ENCODE measurements at regions not wholly inside any gene's neighbourhood (a gene's known extent, or its start where the extent isn't known, plus 50 kb on each side); places are given as distances from the start of the nearest gene placed in this dataset.

DNA sequence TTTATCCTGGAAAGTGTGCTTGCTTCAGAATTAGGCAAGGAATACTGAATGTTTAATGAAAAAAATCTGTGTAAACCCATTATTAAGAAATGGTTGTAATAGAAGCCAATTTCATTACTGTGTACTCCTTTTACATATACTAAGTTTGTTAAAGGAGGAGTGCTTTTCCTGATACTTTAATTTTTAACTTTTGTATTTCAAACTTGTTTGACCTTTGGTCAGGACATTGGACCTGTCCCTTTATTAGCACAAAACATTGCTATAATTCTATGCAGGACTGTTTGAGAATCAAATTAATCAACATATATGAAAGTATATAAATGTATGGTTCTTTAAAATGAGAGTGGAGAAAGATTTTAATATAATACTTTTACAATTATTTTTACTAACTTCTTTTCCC, 659.6 kb downstream of the TMTC2 start:
- TF ChIP-seq POLR2AphosphoS5 (IDR thresholded peaks at IDR 0.05; ENCODE audit: low read depth, low read length): no peak
- no peak for TF ChIP-seq SIN3A (IDR thresholded peaks at IDR 0.05; ENCODE audit: borderline replicate concordance, insufficient read depth, low read length)
- TF ChIP-seq, protein P1, sequence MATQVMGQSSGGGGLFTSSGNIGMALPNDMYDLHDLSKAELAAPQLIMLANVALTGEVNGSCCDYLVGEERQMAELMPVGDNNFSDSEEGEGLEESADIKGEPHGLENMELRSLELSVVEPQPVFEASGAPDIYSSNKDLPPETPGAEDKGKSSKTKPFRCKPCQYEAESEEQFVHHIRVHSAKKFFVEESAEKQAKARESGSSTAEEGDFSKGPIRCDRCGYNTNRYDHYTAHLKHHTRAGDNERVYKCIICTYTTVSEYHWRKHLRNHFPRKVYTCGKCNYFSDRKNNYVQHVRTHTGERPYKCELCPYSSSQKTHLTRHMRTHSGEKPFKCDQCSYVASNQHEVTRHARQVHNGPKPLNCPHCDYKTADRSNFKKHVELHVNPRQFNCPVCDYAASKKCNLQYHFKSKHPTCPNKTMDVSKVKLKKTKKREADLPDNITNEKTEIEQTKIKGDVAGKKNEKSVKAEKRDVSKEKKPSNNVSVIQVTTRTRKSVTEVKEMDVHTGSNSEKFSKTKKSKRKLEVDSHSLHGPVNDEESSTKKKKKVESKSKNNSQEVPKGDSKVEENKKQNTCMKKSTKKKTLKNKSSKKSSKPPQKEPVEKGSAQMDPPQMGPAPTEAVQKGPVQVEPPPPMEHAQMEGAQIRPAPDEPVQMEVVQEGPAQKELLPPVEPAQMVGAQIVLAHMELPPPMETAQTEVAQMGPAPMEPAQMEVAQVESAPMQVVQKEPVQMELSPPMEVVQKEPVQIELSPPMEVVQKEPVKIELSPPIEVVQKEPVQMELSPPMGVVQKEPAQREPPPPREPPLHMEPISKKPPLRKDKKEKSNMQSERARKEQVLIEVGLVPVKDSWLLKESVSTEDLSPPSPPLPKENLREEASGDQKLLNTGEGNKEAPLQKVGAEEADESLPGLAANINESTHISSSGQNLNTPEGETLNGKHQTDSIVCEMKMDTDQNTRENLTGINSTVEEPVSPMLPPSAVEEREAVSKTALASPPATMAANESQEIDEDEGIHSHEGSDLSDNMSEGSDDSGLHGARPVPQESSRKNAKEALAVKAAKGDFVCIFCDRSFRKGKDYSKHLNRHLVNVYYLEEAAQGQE (IDR thresholded peaks at IDR 0.05; ENCODE audit: insufficient read depth in 1 of 2, low read depth in 2 of 2, low read length in 2 of 2): no peak
- TF ChIP-seq FOXP2 (optimal IDR thresholded peaks at IDR 0.05; ENCODE audit: borderline replicate concordance, extremely low read depth, extremely low read length, insufficient read depth): no peak
- no peak for TF ChIP-seq TAF1 (IDR thresholded peaks at IDR 0.05; ENCODE audit: borderline replicate concordance, insufficient read depth, low read length)

Data from PFSK-1 (cell line).